ENCODE measurements at regions not wholly inside any gene's neighbourhood (a gene's known extent, or its start where the extent isn't known, plus 50 kb on each side); places are given as distances from the start of the nearest gene placed in this dataset.

GRCh38 chr5:172570594-172571334, 70.3 kb upstream of the NEURL1B start:
- no peak for DNase-seq
- intact Hi-C loops (cut with DNase I): no loop called here

GRCh38 chr5:172569861-172570558, 71.1 kb upstream of the NEURL1B start:
- intact Hi-C loops (cut with DNase I): no loop called here
- DNase-seq: no peak

GRCh38 chr5:172568308-172568910, 72.7 kb upstream of the NEURL1B start:
- intact Hi-C loops (cut with DNase I): no loop called here
- DNase-seq: no peak

GRCh38 chr5:172567843-172568242, 73.2 kb upstream of the NEURL1B start:
- intact Hi-C loops (cut with DNase I): no loop called here
- DNase-seq: no peak

GRCh38 chr5:172567294-172567693, 73.8 kb upstream of the NEURL1B start:
- intact Hi-C loops (cut with DNase I): no loop called here
- DNase-seq: no peak

- no peak for DNase-seq
- intact Hi-C loops (cut with DNase I): no loop called here
Measured at GRCh38 chr5:172565931-172566665, 75.0 kb upstream of the NEURL1B start.

- DNase-seq: no peak
- intact Hi-C loops (cut with DNase I): no loop called here
Measured at GRCh38 chr5:172565455-172565854, 75.6 kb upstream of the NEURL1B start.

GRCh38 chr5:172564883-172565282, 76.2 kb upstream of the NEURL1B start:
- intact Hi-C loops (cut with DNase I): no loop called here
- DNase-seq: no peak

GRCh38 chr5:172564188-172564587, 76.9 kb upstream of the NEURL1B start:
- intact Hi-C loops (cut with DNase I): no loop called here
- no peak for DNase-seq

- DNase-seq: no peak
- intact Hi-C loops (cut with DNase I): no loop called here
Measured at GRCh38 chr5:172562443-172562842, 78.6 kb upstream of the NEURL1B start.

GRCh38 chr5:172561151-172561550, 79.9 kb upstream of the NEURL1B start:
- intact Hi-C loops (cut with DNase I): no loop called here
- no peak for DNase-seq

- peak in 12 of 42 donors; percentile 15 to 67 (median 27) for DNase-seq
- intact Hi-C loops (cut with DNase I): no loop called here
Measured at GRCh38 chr5:172559004-172559932, 81.8 kb upstream of the NEURL1B start.

- no peak for DNase-seq
- intact Hi-C loops (cut with DNase I): no loop called here
Measured at GRCh38 chr5:172558076-172558976, 82.7 kb upstream of the NEURL1B start.

GRCh38 chr5:172556971-172557461, 84.0 kb upstream of the NEURL1B start:
- intact Hi-C loops (cut with DNase I): no loop called here

GRCh38 chr5:172556262-172556661, 84.8 kb upstream of the NEURL1B start:
- intact Hi-C loops (cut with DNase I): no loop called here
- DNase-seq: no peak

More at GRCh38 chr5:172556971-172557461, 84.0 kb upstream of the NEURL1B start:
- peak in 11 of 42 donors; percentile 13 to 71 (median 49) for DNase-seq

GRCh38 chr5:172554562-172554961, 86.5 kb upstream of the NEURL1B start:
- intact Hi-C loops (cut with DNase I): no loop called here
- no peak for DNase-seq

- no peak for DNase-seq
- intact Hi-C loops (cut with DNase I): no loop called here
Measured at GRCh38 chr5:172553903-172554302, 87.2 kb upstream of the NEURL1B start.
